ENCODE measurements at regions not wholly inside any gene's neighbourhood (a gene's known extent, or its start where the extent isn't known, plus 50 kb on each side); places are given as distances from the start of the nearest gene placed in this dataset.

- no peak for DNase-seq
- TF ChIP-seq POLR2A (IDR thresholded peaks at IDR 0.05; ENCODE audit: low read length) (no peak), GATA1 (IDR thresholded peaks at IDR 0.05; ENCODE audit: low read depth, low read length) (no peak)
Measured at GRCh38 chr10:44184633-44185314, 200.1 kb downstream of the CXCL12 start.

GRCh38 chr10:44183667-44184632, 200.9 kb downstream of the CXCL12 start:
- TF ChIP-seq POLR2A (IDR thresholded peaks at IDR 0.05; ENCODE audit: low read length), result no peak
- TF ChIP-seq GATA1 (IDR thresholded peaks at IDR 0.05; ENCODE audit: low read depth, low read length), result no peak
- no peak for DNase-seq

- DNase-seq, result no peak
- TF ChIP-seq GATA1 (IDR thresholded peaks at IDR 0.05; ENCODE audit: low read depth, low read length) (no peak), POLR2A (IDR thresholded peaks at IDR 0.05; ENCODE audit: low read length) (no peak)
Measured at GRCh38 chr10:44182909-44183308, 202.0 kb downstream of the CXCL12 start.

- TF ChIP-seq POLR2A (IDR thresholded peaks at IDR 0.05; ENCODE audit: low read length) (no peak), GATA1 (IDR thresholded peaks at IDR 0.05; ENCODE audit: low read depth, low read length) (no peak)
- DNase-seq, result no peak
Measured at GRCh38 chr10:44180321-44181168, 204.4 kb downstream of the CXCL12 start.

- TF ChIP-seq POLR2A (IDR thresholded peaks at IDR 0.05; ENCODE audit: low read length) (no peak), GATA1 (IDR thresholded peaks at IDR 0.05; ENCODE audit: low read depth, low read length) (no peak)
- DNase-seq, result no peak
Measured at GRCh38 chr10:44178856-44179255, 206.0 kb downstream of the CXCL12 start.

- TF ChIP-seq POLR2A (IDR thresholded peaks at IDR 0.05; ENCODE audit: low read length) (no peak), GATA1 (IDR thresholded peaks at IDR 0.05; ENCODE audit: low read depth, low read length) (no peak)
Measured at GRCh38 chr10:44178281-44178680, 206.6 kb downstream of the CXCL12 start.

GRCh38 chr10:44177610-44178009, 207.3 kb downstream of the CXCL12 start:
- no peak for DNase-seq
- TF ChIP-seq POLR2A (IDR thresholded peaks at IDR 0.05; ENCODE audit: low read length) (no peak), GATA1 (IDR thresholded peaks at IDR 0.05; ENCODE audit: low read depth, low read length) (no peak)

More at GRCh38 chr10:44178281-44178680, 206.6 kb downstream of the CXCL12 start:
- DNase-seq, result no peak

- TF ChIP-seq POLR2A (IDR thresholded peaks at IDR 0.05; ENCODE audit: low read length) (no peak), GATA1 (IDR thresholded peaks at IDR 0.05; ENCODE audit: low read depth, low read length) (no peak)
- no peak for DNase-seq
Measured at GRCh38 chr10:44176311-44176710, 208.6 kb downstream of the CXCL12 start.

- DNase-seq, result no peak
- TF ChIP-seq GATA1 (IDR thresholded peaks at IDR 0.05; ENCODE audit: low read depth, low read length), result no peak
- no peak for TF ChIP-seq POLR2A (IDR thresholded peaks at IDR 0.05; ENCODE audit: low read length)
Measured at GRCh38 chr10:44173608-44173894, 211.3 kb downstream of the CXCL12 start.

- no peak for TF ChIP-seq POLR2A (IDR thresholded peaks at IDR 0.05; ENCODE audit: low read length)
- TF ChIP-seq GATA1 (IDR thresholded peaks at IDR 0.05; ENCODE audit: low read depth, low read length), result no peak
- no peak for DNase-seq
Measured at GRCh38 chr10:44172883-44173607, 211.9 kb downstream of the CXCL12 start.

GRCh38 chr10:44171765-44172164, 213.1 kb downstream of the CXCL12 start:
- no peak for DNase-seq
- TF ChIP-seq GATA1 (IDR thresholded peaks at IDR 0.05; ENCODE audit: low read depth, low read length), result no peak
- no peak for TF ChIP-seq POLR2A (IDR thresholded peaks at IDR 0.05; ENCODE audit: low read length)

- no peak for TF ChIP-seq POLR2A (IDR thresholded peaks at IDR 0.05; ENCODE audit: low read length)
Measured at GRCh38 chr10:44168478-44168877, 216.4 kb downstream of the CXCL12 start.

GRCh38 chr10:44167752-44168151, 217.1 kb downstream of the CXCL12 start:
- DNase-seq, result no peak
- TF ChIP-seq POLR2A (IDR thresholded peaks at IDR 0.05; ENCODE audit: low read length) (no peak), GATA1 (IDR thresholded peaks at IDR 0.05; ENCODE audit: low read depth, low read length) (no peak)

More at GRCh38 chr10:44168478-44168877, 216.4 kb downstream of the CXCL12 start:
- no peak for DNase-seq
